ENCODE measurements at regions not wholly inside any gene's neighbourhood (a gene's known extent, or its start where the extent isn't known, plus 50 kb on each side); places are given as distances from the start of the nearest gene placed in this dataset.

GRCh38 chr21:25329227-25329825, 278.0 kb downstream of the MRPL39 start:
- DNase-seq = no peak

GRCh38 chr21:25328736-25329135, 278.5 kb downstream of the MRPL39 start:
- no peak for DNase-seq

- no peak for DNase-seq
Measured at GRCh38 chr21:25326181-25326580, 281.1 kb downstream of the MRPL39 start.

GRCh38 chr21:25324666-25325065, 282.6 kb downstream of the MRPL39 start:
- DNase-seq = no peak

GRCh38 chr21:25323356-25323949, 283.8 kb downstream of the MRPL39 start:
- DNase-seq = no peak

- DNase-seq = no peak
Measured at GRCh38 chr21:25314247-25314646, 293.0 kb downstream of the MRPL39 start.

- DNase-seq = no peak
Measured at GRCh38 chr21:25313829-25314228, 293.5 kb downstream of the MRPL39 start.

- no peak for DNase-seq
Measured at GRCh38 chr21:25307489-25307888, 299.8 kb downstream of the MRPL39 start.

- no peak for DNase-seq
Measured at GRCh38 chr21:25304611-25305010, 302.7 kb downstream of the MRPL39 start.

GRCh38 chr21:25300632-25301031, 306.6 kb downstream of the MRPL39 start:
- no peak for DNase-seq

- DNase-seq = no peak
Measured at GRCh38 chr21:25298512-25299491, 308.5 kb downstream of the MRPL39 start.

GRCh38 chr21:25297117-25297516, 310.2 kb downstream of the MRPL39 start:
- no peak for DNase-seq

- no peak for DNase-seq
Measured at GRCh38 chr21:25296252-25296651, 311.0 kb downstream of the MRPL39 start.

GRCh38 chr21:25292396-25292795, 314.9 kb downstream of the MRPL39 start:
- DNase-seq = no peak

- DNase-seq = no peak
Measured at GRCh38 chr21:25283720-25284119, 323.6 kb downstream of the MRPL39 start.

GRCh38 chr21:25281134-25281533, 326.1 kb downstream of the MRPL39 start:
- no peak for DNase-seq

- DNase-seq = no peak
Measured at GRCh38 chr21:25280061-25280460, 327.2 kb downstream of the MRPL39 start.

- no peak for DNase-seq
Measured at GRCh38 chr21:25273959-25274358, 333.3 kb downstream of the MRPL39 start.

GRCh38 chr21:25254491-25255174, 352.6 kb downstream of the MRPL39 start:
- DNase-seq = no peak

- no peak for DNase-seq
Measured at GRCh38 chr21:25246546-25246945, 360.7 kb downstream of the MRPL39 start.

GRCh38 chr21:25244735-25245134, 362.5 kb downstream of the MRPL39 start:
- no peak for DNase-seq

GRCh38 chr21:25243808-25244207, 363.5 kb downstream of the MRPL39 start:
- DNase-seq = no peak

GRCh38 chr21:25240974-25241373, 366.3 kb downstream of the MRPL39 start:
- no peak for DNase-seq
